Left lung (tissue), 4 donors: ENCODE measurements at regions not wholly inside any gene's neighbourhood (a gene's known extent, or its start where the extent isn't known, plus 50 kb on each side); places are given as distances from the start of the nearest gene placed in this dataset.

Experiments used
- ATAC-seq: fragments of 200-7000 bp; cut with Tn5 transposase; one replicate; pipeline ENCODE4 v1.9.1; 2020; ENCODE audit warnings: moderate library complexity
- DNase-seq, 4 donors: peaks; one replicate each; pipeline ENCODE4 v3.0.0-alpha.2; 2013 to 2020
- H3K27ac ChIP-seq, 2 donors: fragments of 200-600 bp; sonication (generic) in 1 of 2; one replicate each; pipeline versions ENCODE4 v1.5.0 to v1.8.0; 2020 to 2021
- H3K27me3 ChIP-seq, 2 donors: fragments of 200-600 bp; sonication (generic) in 1 of 2; one replicate each; pipeline versions ENCODE4 v1.5.0 to v1.8.0; 2020 to 2021
- H3K36me3 ChIP-seq, 2 donors: fragments of 200-600 bp; sonication (generic) in 1 of 2; one replicate each; pipeline versions ENCODE4 v1.5.0 to v1.8.0; 2020 to 2021
- H3K4me1 ChIP-seq, 2 donors: fragments of 200-600 bp; one replicate each; pipeline ENCODE4 v1.8.0; 2021
- H3K4me3 ChIP-seq, 2 donors: fragments of 200-600 bp; sonication (generic) in 1 of 2; one replicate each; pipeline versions ENCODE4 v1.5.0 to v1.8.0; 2020 to 2021; ENCODE audit warnings: mild to moderate bottlenecking in 1 of 2
- H3K9me3 ChIP-seq, 2 donors: fragments of 200-600 bp; sonication (generic) in 1 of 2; one replicate each; pipeline versions ENCODE4 v1.5.0 to v1.8.0; 2020 to 2021
- intact Hi-C, 2 donors: fragments of 100-400 bp; cut with DNase I; formaldehyde crosslinking; loops; one replicate each; pipeline versions ENCODE4 v1.11.2 to v1.14.2; 2022
- TF ChIP-seq, protein P1 (sequence below), 2 donors: fragments of 200-600 bp; sonication (generic) in 1 of 2; IDR thresholded peaks; one replicate each; pipeline versions ENCODE4 v1.5.0 to v1.8.0; 2021; ENCODE audit warnings: antibody characterized with exemption in 2 of 2
- donor health status: DM: no; HTN: yes; CAD: no.
- donor health status: DM: no; HTN: no; CAD: no.

GRCh38 chr5:4773827-4774317 is 366.3 kb upstream of the ADAMTS16 start:
- Histone ChIP-seq H3K4me1 (no peaks in the 10 kb centered on the region), H3K4me3 (no peak overlapping the region), H3K27ac (no peak overlapping the region), H3K9me3 (peaks cover 0 to 8% of the 10 kb centered on the region in 2 donors), H3K36me3 (no peaks in the 10 kb centered on the region), H3K27me3 (no peaks in the 10 kb centered on the region)
- no peak for ATAC-seq
- intact Hi-C loops = no loop called here
- TF ChIP-seq, protein P1, sequence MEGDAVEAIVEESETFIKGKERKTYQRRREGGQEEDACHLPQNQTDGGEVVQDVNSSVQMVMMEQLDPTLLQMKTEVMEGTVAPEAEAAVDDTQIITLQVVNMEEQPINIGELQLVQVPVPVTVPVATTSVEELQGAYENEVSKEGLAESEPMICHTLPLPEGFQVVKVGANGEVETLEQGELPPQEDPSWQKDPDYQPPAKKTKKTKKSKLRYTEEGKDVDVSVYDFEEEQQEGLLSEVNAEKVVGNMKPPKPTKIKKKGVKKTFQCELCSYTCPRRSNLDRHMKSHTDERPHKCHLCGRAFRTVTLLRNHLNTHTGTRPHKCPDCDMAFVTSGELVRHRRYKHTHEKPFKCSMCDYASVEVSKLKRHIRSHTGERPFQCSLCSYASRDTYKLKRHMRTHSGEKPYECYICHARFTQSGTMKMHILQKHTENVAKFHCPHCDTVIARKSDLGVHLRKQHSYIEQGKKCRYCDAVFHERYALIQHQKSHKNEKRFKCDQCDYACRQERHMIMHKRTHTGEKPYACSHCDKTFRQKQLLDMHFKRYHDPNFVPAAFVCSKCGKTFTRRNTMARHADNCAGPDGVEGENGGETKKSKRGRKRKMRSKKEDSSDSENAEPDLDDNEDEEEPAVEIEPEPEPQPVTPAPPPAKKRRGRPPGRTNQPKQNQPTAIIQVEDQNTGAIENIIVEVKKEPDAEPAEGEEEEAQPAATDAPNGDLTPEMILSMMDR (IDR thresholded peaks at IDR 0.05) = no peak
- no peak for DNase-seq

DNA sequence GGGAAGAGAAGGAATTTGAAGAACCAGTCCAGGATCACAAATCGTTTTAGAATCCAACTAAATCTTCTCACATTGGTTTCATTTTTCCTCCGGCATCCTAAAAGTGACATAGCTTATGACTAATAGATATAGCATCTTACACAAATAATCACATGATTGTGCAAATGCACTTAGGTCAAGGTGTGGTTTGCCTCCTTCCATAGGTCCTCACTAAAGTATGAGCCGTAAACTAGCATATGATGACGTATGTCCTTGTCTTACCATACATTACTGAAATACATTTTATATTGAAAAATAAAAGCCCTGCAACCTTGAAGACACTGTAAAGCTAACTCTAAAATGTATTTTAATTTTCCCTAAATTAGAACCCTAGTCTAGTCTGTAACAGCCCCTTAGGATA is 362.7 kb upstream of the ADAMTS16 start:
- peaks cover 0 to 2% of the 10 kb centered on the region in 2 donors for H3K9me3 ChIP-seq
- TF ChIP-seq, protein P1 (IDR thresholded peaks at IDR 0.05) = no peak
- DNase-seq (no peak), ATAC-seq (no peak)
- no peaks in the 10 kb centered on the region for H3K4me1 ChIP-seq
- H3K4me3 ChIP-seq = no peak overlapping the region
- no peaks in the 10 kb centered on the region for H3K27me3 ChIP-seq
- no peak overlapping the region for H3K27ac ChIP-seq
- intact Hi-C loops = no loop called here
- H3K36me3 ChIP-seq = no peaks in the 10 kb centered on the region

DNA sequence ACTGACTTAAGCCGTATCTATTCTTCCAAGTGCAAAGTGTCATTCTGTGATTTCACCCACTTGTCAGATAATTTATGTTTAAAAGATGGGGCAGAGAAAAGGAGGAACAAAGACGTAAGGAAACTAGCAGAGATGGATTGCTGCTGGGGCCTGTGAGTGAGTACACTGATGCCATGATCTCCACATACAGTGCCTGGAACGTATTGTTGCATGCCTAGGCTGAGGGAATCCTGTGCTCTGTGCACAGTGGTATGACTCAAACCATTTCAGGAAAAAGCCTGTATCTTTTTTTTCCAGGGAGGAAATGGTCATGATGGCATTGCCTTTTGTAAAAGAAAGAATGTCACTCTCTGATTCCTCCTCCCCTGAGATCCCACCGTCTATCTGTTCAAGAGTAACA is 359.5 kb upstream of the ADAMTS16 start:
- Histone ChIP-seq H3K27ac (no peak overlapping the region), H3K4me3 (no peak overlapping the region), H3K36me3 (no peaks in the 10 kb centered on the region), H3K4me1 (no peaks in the 10 kb centered on the region), H3K27me3 (no peaks in the 10 kb centered on the region), H3K9me3 (peaks cover 0 to 17% of the 10 kb centered on the region in 2 donors)
- ATAC-seq = no peak
- intact Hi-C loops = no loop called here
- TF ChIP-seq, protein P1 (IDR thresholded peaks at IDR 0.05) = no peak
- no peak for DNase-seq

- H3K27me3 ChIP-seq = no peaks in the 10 kb centered on the region
- no peak for ATAC-seq
- no peak for DNase-seq
- H3K27ac ChIP-seq = no peak overlapping the region
- no peaks in the 10 kb centered on the region for H3K4me1 ChIP-seq
- intact Hi-C loops = no loop called here
- peaks cover 0 to 18% of the 10 kb centered on the region in 2 donors for H3K9me3 ChIP-seq
- H3K4me3 ChIP-seq = no peak overlapping the region
- no peaks in the 10 kb centered on the region for H3K36me3 ChIP-seq
- TF ChIP-seq, protein P1 (IDR thresholded peaks at IDR 0.05) = no peak
Measured at GRCh38 chr5:4781299-4781698, 358.8 kb upstream of the ADAMTS16 start.

GRCh38 chr5:4785971-4786370 is 354.2 kb upstream of the ADAMTS16 start:
- intact Hi-C loops = no loop called here
- Histone ChIP-seq H3K27ac (no peak overlapping the region), H3K4me1 (no peaks in the 10 kb centered on the region), H3K27me3 (no peaks in the 10 kb centered on the region), H3K9me3 (peaks cover 0 to 15% of the 10 kb centered on the region in 2 donors), H3K4me3 (no peak overlapping the region), H3K36me3 (no peaks in the 10 kb centered on the region)
- ATAC-seq = no peak
- TF ChIP-seq, protein P1 (IDR thresholded peaks at IDR 0.05) = no peak
- DNase-seq = no peak
